Uterus (tissue), 2 donors: ENCODE measurements at regions not wholly inside any gene's neighbourhood (a gene's known extent, or its start where the extent isn't known, plus 50 kb on each side); places are given as distances from the start of the nearest gene placed in this dataset.

Experiments
- CTCF ChIP-seq, 4 experiments: fragments of 200-600 bp in 2 of 4; fragments of 450-650 bp in 2 of 4; sonication (generic) in 2 of 4; IDR thresholded peaks; one replicate each; pipeline ENCODE4 v1.5.1; 2016 to 2019; ENCODE audit warnings: antibody characterized with exemption in 4 of 4, mild to moderate bottlenecking in 2 of 4, moderate library complexity in 1 of 4
- POLR2A ChIP-seq, 2 donors: fragments of 450-650 bp; IDR thresholded peaks; one replicate each; pipeline ENCODE4 v1.6.1; 2016; ENCODE audit warnings: antibody characterized with exemption in 2 of 2, mild to moderate bottlenecking in 1 of 2, moderate library complexity in 1 of 2

- TF ChIP-seq CTCF (IDR thresholded peaks at IDR 0.05) (no peak), POLR2A (IDR thresholded peaks at IDR 0.05) (no peak)
Observed at GRCh38 chr5:109546461-109546860, 136.7 kb upstream of the PJA2 start.
